KMS-11 (cell line): ENCODE measurements at regions not wholly inside any gene's neighbourhood (a gene's known extent, or its start where the extent isn't known, plus 50 kb on each side); places are given as distances from the start of the nearest gene placed in this dataset.

Source experiments
- H2AFZ ChIP-seq: fragments of 200-600 bp; sonication (generic); 2 replicates; pipeline ENCODE4 v1.6.1; 2016; ENCODE audit warnings: antibody characterized with exemption, mixed run types, low read depth
- H3K27ac ChIP-seq: fragments of 200-600 bp; sonication (generic); 2 replicates; pipeline ENCODE4 v1.6.1; 2016; ENCODE audit warnings: mild to moderate bottlenecking, mixed run types
- H3K27me3 ChIP-seq: fragments of 200-600 bp; sonication (generic); 2 replicates; pipeline ENCODE4 v1.6.1; 2017; ENCODE audit warnings: mild to moderate bottlenecking, low read depth, mixed run types, moderate library complexity; ENCODE audit not compliant: insufficient read depth
- H3K36me3 ChIP-seq: fragments of 200-600 bp; sonication (generic); 2 replicates; pipeline ENCODE4 v1.6.1; 2017; ENCODE audit warnings: mild to moderate bottlenecking, mixed run types; ENCODE audit not compliant: insufficient read depth
- H3K4me1 ChIP-seq: fragments of 200-600 bp; sonication (generic); 2 replicates; pipeline ENCODE4 v1.6.1; 2016; ENCODE audit warnings: mild to moderate bottlenecking, low read depth, mixed run types; ENCODE audit not compliant: poor library complexity, severe bottlenecking
- H3K4me2 ChIP-seq: fragments of 200-600 bp; sonication (generic); 2 replicates; pipeline ENCODE4 v1.7.0; 2016; ENCODE audit warnings: mild to moderate bottlenecking, mixed run types
- H3K4me3 ChIP-seq: fragments of 200-600 bp; sonication (generic); IDR thresholded peaks from 2 replicates; pipeline ENCODE4 v1.6.1; 2017; ENCODE audit warnings: low read depth, low read length, mixed read lengths; ENCODE audit not compliant: insufficient read depth
- H3K79me2 ChIP-seq: fragments of 200-600 bp; sonication (generic); 2 replicates; pipeline ENCODE4 v1.6.1; 2016; ENCODE audit warnings: low read depth, mixed run types; ENCODE audit not compliant: insufficient read depth
- H3K9ac ChIP-seq: fragments of 200-600 bp; sonication (generic); 2 replicates; pipeline ENCODE4 v1.6.1; 2016; ENCODE audit warnings: mild to moderate bottlenecking, mixed run types
- H4K20me1 ChIP-seq: fragments of 200-600 bp; sonication (generic); 2 replicates; pipeline ENCODE4 v1.6.1; 2016; ENCODE audit warnings: mild to moderate bottlenecking, mixed run types; ENCODE audit not compliant: insufficient read depth
- CTCF ChIP-seq: fragments of 200-600 bp; sonication (generic); conservative IDR thresholded peaks from 2 replicates; pipeline ENCODE4 v1.6.1; 2017; ENCODE audit warnings: low read depth, mild to moderate bottlenecking, antibody characterized with exemption, low read length, moderate library complexity, mixed read lengths

GRCh38 chr5:1640421-1640881, 116.7 kb upstream of the LPCAT1 start:
- no peaks in the 10 kb centered on the region for H3K79me2 ChIP-seq
- no peak overlapping the region for H3K9ac ChIP-seq
- H2AFZ ChIP-seq, result no peak overlapping the region
- H3K36me3 ChIP-seq, result no peaks in the 10 kb centered on the region
- no peaks in the 10 kb centered on the region for H4K20me1 ChIP-seq
- peaks cover 5% of the 10 kb centered on the region; the same call in 1 of the 2 replicates for H3K27me3 ChIP-seq
- peaks cover 30% of the 10 kb centered on the region for H3K4me1 ChIP-seq
- H3K27ac ChIP-seq, result no peak overlapping the region
- TF ChIP-seq CTCF, result no peak
- no peak overlapping the region for H3K4me2 ChIP-seq
- H3K4me3 ChIP-seq, result no peak overlapping the region

- Histone ChIP-seq H3K4me2 (no peak overlapping the region), H3K9ac (no peak overlapping the region), H3K4me3 (no peak overlapping the region), H4K20me1 (no peaks in the 10 kb centered on the region), H3K79me2 (no peaks in the 10 kb centered on the region), H3K4me1 (peaks cover 23% of the 10 kb centered on the region), H3K36me3 (no peaks in the 10 kb centered on the region), H2AFZ (no peak overlapping the region), H3K27me3 (peaks cover 5% of the 10 kb centered on the region; the same call in 1 of the 2 replicates), H3K27ac (no peak overlapping the region)
- no peak for TF ChIP-seq CTCF
These were observed 116.0 kb upstream of the LPCAT1 start for GRCh38 chr5:1639757-1640156.

GRCh38 chr5:1638658-1639400, 115.1 kb upstream of the LPCAT1 start:
- Histone ChIP-seq H3K4me2 (no peak overlapping the region), H3K4me3 (no peak overlapping the region), H3K79me2 (no peaks in the 10 kb centered on the region), H3K27ac (no peak overlapping the region), H3K36me3 (no peaks in the 10 kb centered on the region), H2AFZ (no peak overlapping the region), H3K27me3 (peaks cover 5% of the 10 kb centered on the region; the same call in 1 of the 2 replicates), H3K9ac (no peak overlapping the region), H4K20me1 (no peaks in the 10 kb centered on the region), H3K4me1 (peaks cover 17% of the 10 kb centered on the region)
- TF ChIP-seq CTCF, result no peak

GRCh38 chr5:1637639-1638481, 114.1 kb upstream of the LPCAT1 start:
- Histone ChIP-seq H3K36me3 (no peaks in the 10 kb centered on the region), H3K9ac (no peak overlapping the region), H3K79me2 (no peaks in the 10 kb centered on the region), H4K20me1 (no peaks in the 10 kb centered on the region), H3K4me3 (no peak overlapping the region), H3K4me1 (peaks cover 10% of the 10 kb centered on the region), H3K27ac (no peak overlapping the region), H3K4me2 (no peak overlapping the region), H2AFZ (no peak overlapping the region), H3K27me3 (no peaks in the 10 kb centered on the region)
- TF ChIP-seq CTCF, result no peak
